Lung (tissue), 11 donors: ENCODE measurements at regions not wholly inside any gene's neighbourhood (a gene's known extent, or its start where the extent isn't known, plus 50 kb on each side); places are given as distances from the start of the nearest gene placed in this dataset.

Experiments
- ATAC-seq: fragments of 200-7000 bp; cut with Tn5 transposase; one replicate; pipeline ENCODE4 v1.9.1; 2020; ENCODE audit warnings: moderate number of reproducible peaks; ENCODE audit not compliant: insufficient read depth, low FRiP score
- DNase-seq, 3 donors: peaks; one replicate each; pipeline ENCODE4 v3.0.0-alpha.2; 2013 to 2017
- H3K27ac ChIP-seq, 2 donors: one replicate each; pipeline ENCODE4 v1.5.1; 2013; ENCODE audit warnings: mild to moderate bottlenecking in 2 of 2, moderate library complexity in 2 of 2, control low read depth in 1 of 2, inconsistent platforms in 1 of 2, low read depth in 1 of 2, low read length in 1 of 2
- H3K27me3 ChIP-seq, 3 donors: one replicate each; pipeline ENCODE4 v1.5.1; 2013; ENCODE audit warnings: low read length in 2 of 3; ENCODE audit not compliant: control insufficient read depth in 3 of 3, insufficient read depth in 3 of 3
- H3K36me3 ChIP-seq, 4 donors: one replicate each; pipeline ENCODE4 v1.5.1; 2013; ENCODE audit warnings: low read length in 4 of 4, mild to moderate bottlenecking in 1 of 4, moderate library complexity in 1 of 4; ENCODE audit not compliant: control insufficient read depth in 4 of 4, insufficient read depth in 4 of 4
- H3K4me1 ChIP-seq, 5 donors: one replicate each; pipeline ENCODE4 v1.5.1; 2013; ENCODE audit warnings: low read length in 5 of 5, mild to moderate bottlenecking in 2 of 5, moderate library complexity in 1 of 5; ENCODE audit not compliant: control insufficient read depth in 5 of 5, insufficient read depth in 5 of 5
- H3K4me3 ChIP-seq: one replicate; pipeline ENCODE4 v1.5.1; 2013; ENCODE audit warnings: mild to moderate bottlenecking, control low read depth, moderate library complexity
- H3K9ac ChIP-seq, 2 donors: one replicate each; pipeline ENCODE4 v1.5.1; 2013; ENCODE audit warnings: low read length in 2 of 2, control low read depth in 1 of 2; ENCODE audit not compliant: insufficient read depth in 1 of 2
- H3K9me3 ChIP-seq, 4 donors: one replicate each; pipeline ENCODE4 v1.5.1; 2013; ENCODE audit warnings: low read length in 3 of 4, mild to moderate bottlenecking in 1 of 4, moderate library complexity in 1 of 4; ENCODE audit not compliant: control insufficient read depth in 4 of 4, insufficient read depth in 3 of 4
- WGBS, 2 donors: extraction: QIAGEN DNeasy Blood & Tissue Kit; methylation state at CpG; one replicate each; pipeline ENCODE4 v1.1.7; 2013; 5-methylcytosine and 5-hydroxymethylcytosine counted together
- TF ChIP-seq, protein P1 (sequence below): IDR thresholded peaks from 2 replicates; pipeline ENCODE4 v1.5.1; 2012; ENCODE audit warnings: mild to moderate bottlenecking; ENCODE audit errors: control extremely low read depth, extremely low read depth
- donor health status: control.
- donor health status: control.
- donor health status: Bipolar disorder and iron deficiency.
- donor health status: healthy.
- donor health status: DM: yes; HTN: yes; CAD: no.

- Histone ChIP-seq H3K9ac (no peak overlapping the region), H3K27ac (no peak overlapping the region), H3K4me3 (no peak overlapping the region), H3K4me1 (peaks cover 0 to 13% (median 0%) of the 10 kb centered on the region in 5 donors), H3K9me3 (peaks cover 0 to 4% (median 0%) of the 10 kb centered on the region in 4 donors), H3K27me3 (no peaks in the 10 kb centered on the region), H3K36me3 (no peaks in the 10 kb centered on the region)
- 65 to 73% methylated on average over 2 of the region's 2 CpGs for WGBS, 2 donors
- TF ChIP-seq, protein P1, sequence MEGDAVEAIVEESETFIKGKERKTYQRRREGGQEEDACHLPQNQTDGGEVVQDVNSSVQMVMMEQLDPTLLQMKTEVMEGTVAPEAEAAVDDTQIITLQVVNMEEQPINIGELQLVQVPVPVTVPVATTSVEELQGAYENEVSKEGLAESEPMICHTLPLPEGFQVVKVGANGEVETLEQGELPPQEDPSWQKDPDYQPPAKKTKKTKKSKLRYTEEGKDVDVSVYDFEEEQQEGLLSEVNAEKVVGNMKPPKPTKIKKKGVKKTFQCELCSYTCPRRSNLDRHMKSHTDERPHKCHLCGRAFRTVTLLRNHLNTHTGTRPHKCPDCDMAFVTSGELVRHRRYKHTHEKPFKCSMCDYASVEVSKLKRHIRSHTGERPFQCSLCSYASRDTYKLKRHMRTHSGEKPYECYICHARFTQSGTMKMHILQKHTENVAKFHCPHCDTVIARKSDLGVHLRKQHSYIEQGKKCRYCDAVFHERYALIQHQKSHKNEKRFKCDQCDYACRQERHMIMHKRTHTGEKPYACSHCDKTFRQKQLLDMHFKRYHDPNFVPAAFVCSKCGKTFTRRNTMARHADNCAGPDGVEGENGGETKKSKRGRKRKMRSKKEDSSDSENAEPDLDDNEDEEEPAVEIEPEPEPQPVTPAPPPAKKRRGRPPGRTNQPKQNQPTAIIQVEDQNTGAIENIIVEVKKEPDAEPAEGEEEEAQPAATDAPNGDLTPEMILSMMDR, result no peak
- DNase-seq, result no peak
- no peak for ATAC-seq
These were observed 216.4 kb downstream of the NOVA1 start for GRCh38 chr14:26381405-26381804.

GRCh38 chr14:26380637-26381036, 217.2 kb downstream of the NOVA1 start:
- no peak for ATAC-seq
- H3K9me3 ChIP-seq, result peaks cover 0 to 4% (median 0%) of the 10 kb centered on the region in 4 donors
- no peak for DNase-seq
- TF ChIP-seq, protein P1, result no peak
- H3K9ac ChIP-seq, result no peak overlapping the region
- WGBS, 2 donors, result 89 to 92% methylated on average over 1 of the region's 1 CpG
- H3K4me1 ChIP-seq, result peaks cover 0 to 13% (median 0%) of the 10 kb centered on the region in 5 donors
- H3K36me3 ChIP-seq, result no peaks in the 10 kb centered on the region
- no peak overlapping the region for H3K4me3 ChIP-seq
- no peak overlapping the region for H3K27ac ChIP-seq
- no peaks in the 10 kb centered on the region for H3K27me3 ChIP-seq

DNA sequence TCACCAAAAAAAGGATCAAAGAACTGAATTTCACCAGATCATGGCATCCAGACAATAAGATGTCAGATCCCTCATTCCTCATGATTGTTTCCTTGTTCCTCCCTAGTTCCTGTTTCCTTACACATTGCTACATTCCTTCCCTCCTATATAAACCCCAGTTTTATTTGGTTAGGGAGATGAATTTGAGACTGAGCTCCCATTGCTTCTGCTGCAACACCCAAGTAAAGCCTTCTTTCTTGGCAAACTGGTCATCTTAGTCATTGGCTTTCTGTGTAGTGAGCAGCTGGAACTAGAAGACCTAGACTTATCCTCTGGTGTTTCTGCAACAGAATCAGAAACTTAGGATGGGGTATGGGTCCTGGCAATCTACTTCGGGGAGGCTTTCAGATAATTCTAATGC, 217.9 kb downstream of the NOVA1 start:
- no peak overlapping the region for H3K4me3 ChIP-seq
- H3K9ac ChIP-seq, result no peak overlapping the region
- H3K36me3 ChIP-seq, result no peaks in the 10 kb centered on the region
- H3K27ac ChIP-seq, result no peak overlapping the region
- TF ChIP-seq, protein P1, result no peak
- H3K27me3 ChIP-seq, result no peaks in the 10 kb centered on the region
- WGBS, 2 donors, result 63 to 94% methylated on average over 1 of the region's 1 CpG
- no peak for ATAC-seq
- H3K9me3 ChIP-seq, result peaks cover 0 to 4% (median 0%) of the 10 kb centered on the region in 4 donors
- peaks cover 0 to 13% (median 0%) of the 10 kb centered on the region in 5 donors for H3K4me1 ChIP-seq
- no peak for DNase-seq

DNA sequence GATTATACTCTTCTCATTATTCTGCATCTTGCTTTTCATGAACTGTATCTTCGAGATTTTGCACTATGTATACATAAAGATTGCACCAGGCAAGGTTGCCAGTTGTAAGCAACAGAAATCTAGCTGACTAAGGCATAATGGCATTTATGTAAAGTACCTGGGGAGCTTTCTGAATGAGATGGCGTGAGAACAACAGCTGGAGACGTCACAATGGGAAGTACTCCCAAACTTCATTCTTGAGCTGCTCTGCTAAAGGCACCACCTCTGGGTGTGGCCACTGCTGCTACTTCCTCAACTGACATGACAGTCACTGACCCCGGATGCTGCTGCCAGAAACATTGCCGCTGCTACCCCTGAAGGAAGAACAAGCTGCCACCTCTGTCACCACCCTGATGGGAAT, 220.7 kb downstream of the NOVA1 start:
- no peak overlapping the region for H3K4me3 ChIP-seq
- 52 to 58% methylated on average over 5 of the region's 5 CpGs for WGBS, 2 donors
- peaks cover 0 to 10% (median 0%) of the 10 kb centered on the region in 5 donors for H3K4me1 ChIP-seq
- H3K9ac ChIP-seq, result no peak overlapping the region
- H3K27ac ChIP-seq, result no peak overlapping the region
- H3K9me3 ChIP-seq, result peaks cover 0 to 4% (median 0%) of the 10 kb centered on the region in 4 donors
- no peak for DNase-seq
- H3K27me3 ChIP-seq, result no peaks in the 10 kb centered on the region
- no peaks in the 10 kb centered on the region for H3K36me3 ChIP-seq
- ATAC-seq, result no peak
- TF ChIP-seq, protein P1, result no peak
